Amygdala (tissue), 56 donors: ENCODE measurements at regions not wholly inside any gene's neighbourhood (a gene's known extent, or its start where the extent isn't known, plus 50 kb on each side); places are given as distances from the start of the nearest gene placed in this dataset.

Source experiments
- DNase-seq, 56 donors: peaks; one replicate each; lab custom pipeline; 2025; lab: John Stamatoyannopoulos, UW

- no peak for DNase-seq
These were observed 517.9 kb downstream of the EIPR1 start for GRCh38 chr2:2859732-2860131.

DNA sequence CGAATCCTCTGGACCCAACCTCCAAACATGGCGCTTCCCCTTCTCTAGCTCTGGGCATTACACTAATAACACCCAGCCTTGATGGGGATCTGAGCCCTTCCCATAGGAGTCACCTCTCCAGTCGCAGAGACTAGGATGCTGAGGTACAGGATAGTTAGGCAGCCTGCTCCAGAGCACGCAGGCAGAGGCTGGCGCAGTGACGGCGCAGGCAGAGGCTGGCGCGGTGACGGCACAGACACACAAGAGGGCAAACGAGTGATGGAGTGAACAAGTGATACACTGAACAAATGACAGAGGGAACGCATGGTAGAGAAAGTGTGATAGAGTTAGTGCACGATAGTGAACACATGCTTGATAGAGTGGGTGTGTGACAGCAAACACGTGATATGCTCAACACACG is 518.5 kb downstream of the EIPR1 start:
- DNase-seq = no peak

GRCh38 chr2:2856723-2857415 is 520.7 kb downstream of the EIPR1 start:
- DNase-seq = no peak

DNA sequence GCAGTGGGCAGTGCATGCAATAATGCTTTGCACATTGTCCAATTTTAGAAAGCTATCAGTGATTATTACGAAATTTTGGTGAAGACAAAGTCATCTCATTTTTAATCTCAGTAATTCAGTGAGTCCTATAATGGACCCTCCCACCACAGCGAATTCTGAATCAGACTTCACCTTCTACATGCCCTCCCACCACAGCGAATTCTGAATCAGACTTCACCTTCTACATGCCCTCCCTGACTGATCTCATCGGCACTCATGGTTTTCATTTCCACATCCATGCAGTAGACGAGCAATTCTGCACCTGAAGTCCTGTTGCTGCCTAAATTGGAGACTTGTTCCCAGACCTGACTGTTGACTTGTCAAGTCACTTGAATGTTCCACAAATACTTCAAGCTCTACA is 522.3 kb downstream of the EIPR1 start:
- DNase-seq = no peak

DNA sequence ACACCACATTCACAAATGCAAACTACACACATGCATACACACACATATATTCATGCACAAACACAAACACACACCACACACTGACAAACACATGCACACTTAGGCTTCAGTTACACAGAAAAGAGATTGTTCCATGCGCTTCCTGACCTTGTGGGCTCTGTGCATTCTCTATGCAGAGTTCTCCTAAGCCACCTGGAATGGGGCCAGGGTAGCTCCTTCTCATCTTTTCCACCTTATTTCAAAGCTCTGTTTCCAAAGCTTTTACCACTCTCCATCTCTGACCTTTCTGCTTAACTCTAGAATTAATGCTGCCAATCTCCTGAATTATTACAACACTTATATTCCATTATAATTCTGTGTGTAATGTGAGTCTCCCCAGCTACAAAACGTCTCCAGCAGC is 522.3 kb upstream of the MYT1L start:
- no peak for DNase-seq

GRCh38 chr2:2851806-2852777 is 521.0 kb upstream of the MYT1L start:
- no peak for DNase-seq

DNA sequence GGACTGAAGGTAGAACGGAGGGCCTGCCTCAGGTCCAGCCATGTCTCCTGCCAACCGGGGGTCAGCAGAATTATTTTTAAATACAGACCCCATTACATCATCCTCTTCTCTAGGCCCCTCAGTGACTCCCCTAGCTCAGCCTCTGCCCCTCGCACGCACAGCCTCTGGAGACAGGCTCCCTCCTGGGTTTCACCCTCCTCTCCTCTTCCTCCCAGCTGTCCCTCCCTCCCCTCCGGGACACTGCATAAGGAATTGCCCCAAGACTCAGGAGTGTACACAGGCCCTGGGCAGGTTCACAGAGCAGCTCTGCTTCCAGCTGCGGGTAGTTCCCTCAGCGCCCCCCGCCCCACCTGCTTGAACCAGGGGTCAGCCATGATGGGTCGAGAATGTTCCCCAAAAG is 520.2 kb upstream of the MYT1L start:
- DNase-seq = no peak

GRCh38 chr2:2850859-2851258 is 519.8 kb upstream of the MYT1L start:
- DNase-seq = no peak

GRCh38 chr2:2850218-2850755 is 519.2 kb upstream of the MYT1L start:
- DNase-seq = no peak

DNA sequence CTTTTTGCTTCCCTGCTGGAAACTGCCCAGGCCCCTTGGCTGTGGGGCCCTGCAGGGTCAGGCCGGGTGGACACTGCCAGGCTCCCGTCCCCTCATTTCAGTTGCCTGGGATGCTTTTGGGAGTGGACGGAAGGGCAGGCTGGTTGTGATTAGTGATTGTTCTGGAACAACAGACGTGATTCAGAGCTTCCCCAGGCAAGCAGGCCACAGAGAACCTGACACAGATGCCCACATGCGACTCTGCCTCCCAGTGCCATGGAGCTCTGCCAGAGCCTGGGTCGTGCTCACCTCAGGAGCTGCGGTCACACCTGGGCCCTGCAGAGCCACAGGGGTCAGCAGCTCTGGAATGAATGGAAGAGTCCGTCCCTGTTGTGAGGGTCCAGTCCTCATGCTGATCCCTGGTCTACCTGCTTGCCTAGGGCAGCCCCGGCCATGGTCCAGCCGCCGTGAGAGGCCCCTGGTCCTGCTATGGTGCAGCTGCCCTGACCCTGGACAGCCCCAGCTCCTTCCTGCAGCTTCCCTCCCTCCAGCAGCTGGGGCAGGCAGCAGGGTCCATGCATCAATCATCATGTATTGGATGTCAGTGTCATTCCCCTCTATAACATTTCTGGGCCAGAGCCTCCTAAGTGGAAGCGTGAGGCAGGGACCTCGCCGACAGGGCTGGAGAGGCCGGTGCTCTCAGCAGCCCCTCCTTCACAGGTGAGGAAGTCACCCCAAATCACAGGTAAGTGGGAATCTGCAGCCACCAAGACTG is 518.6 kb upstream of the MYT1L start:
- DNase-seq = no peak

DNA sequence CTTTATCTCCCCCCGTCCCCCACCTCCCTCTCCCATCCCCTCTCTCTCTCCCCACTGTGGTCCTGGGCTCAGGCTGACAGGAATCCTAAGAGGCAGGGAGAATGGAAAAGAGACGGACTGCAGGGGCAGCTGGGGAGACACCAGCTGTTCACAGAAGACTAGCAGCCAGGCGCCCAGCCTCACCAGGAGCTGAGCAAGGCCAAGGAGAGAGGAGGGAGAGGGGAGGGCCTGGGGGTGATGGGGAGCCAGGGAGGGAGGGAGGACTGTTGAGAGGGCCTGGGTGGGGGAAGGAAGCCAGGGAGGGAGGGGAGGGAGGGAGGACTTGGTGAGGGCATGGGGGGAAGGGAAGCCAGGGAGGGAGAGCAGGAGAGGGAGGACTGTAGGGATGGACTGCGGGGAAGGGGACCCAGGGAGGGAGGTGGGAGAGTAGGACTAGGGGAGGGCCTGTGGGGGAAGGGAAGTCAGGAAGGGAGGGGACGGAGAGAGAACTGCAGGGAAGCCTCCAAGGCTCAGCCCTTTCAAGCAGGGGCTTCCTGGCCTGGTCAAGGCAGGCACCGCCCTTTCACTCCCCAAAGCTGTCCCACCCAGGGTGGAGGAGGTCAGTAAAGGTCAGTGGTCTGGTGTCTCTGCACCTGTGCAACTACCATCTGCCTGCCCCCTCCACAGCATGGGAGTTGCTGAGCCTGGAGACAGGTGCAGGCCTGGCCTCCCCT is 517.7 kb upstream of the MYT1L start:
- DNase-seq = peak in 2 of 56 donors; percentile 11 to 14

DNA sequence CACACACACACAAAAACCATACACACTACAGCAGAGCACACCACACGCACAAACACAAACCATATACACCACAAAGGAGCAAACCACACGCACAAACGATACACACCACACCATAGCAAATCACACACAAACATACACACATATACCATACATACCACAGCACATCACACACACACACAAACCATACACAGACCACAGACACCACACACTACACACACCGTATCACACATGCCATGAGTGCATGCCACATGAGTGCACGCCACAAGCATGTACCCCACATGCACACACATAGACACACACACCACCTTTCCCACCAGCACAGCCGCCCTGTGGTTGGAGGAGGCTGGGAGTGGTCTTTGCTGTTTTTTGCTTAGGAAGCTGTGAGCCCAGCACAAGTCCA is 517.1 kb upstream of the MYT1L start:
- no peak for DNase-seq

DNA sequence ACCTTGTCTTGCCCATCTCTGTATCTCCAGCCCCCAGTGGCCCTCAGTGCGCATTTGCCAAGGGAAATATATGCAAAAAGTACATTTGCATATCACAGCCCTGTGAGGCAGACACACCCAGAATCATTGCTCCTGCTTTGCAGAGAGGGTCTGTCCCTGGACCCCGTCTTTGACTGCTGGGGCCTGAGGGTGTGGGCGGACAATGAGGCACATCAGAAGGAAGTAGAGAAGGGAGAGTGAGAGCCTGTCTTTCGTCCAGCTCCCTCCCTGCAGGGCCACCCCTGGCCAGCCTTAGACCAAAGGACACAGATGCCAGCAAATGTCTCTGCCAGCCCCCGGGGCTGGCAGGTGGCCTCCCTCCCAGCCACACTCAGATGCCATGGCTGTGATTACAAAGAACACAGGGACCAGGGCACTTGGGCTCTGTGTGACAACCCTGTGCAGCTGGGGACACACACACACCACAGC is 516.2 kb upstream of the MYT1L start:
- peak in 1 of 56 donors; percentile 25 for DNase-seq

DNA sequence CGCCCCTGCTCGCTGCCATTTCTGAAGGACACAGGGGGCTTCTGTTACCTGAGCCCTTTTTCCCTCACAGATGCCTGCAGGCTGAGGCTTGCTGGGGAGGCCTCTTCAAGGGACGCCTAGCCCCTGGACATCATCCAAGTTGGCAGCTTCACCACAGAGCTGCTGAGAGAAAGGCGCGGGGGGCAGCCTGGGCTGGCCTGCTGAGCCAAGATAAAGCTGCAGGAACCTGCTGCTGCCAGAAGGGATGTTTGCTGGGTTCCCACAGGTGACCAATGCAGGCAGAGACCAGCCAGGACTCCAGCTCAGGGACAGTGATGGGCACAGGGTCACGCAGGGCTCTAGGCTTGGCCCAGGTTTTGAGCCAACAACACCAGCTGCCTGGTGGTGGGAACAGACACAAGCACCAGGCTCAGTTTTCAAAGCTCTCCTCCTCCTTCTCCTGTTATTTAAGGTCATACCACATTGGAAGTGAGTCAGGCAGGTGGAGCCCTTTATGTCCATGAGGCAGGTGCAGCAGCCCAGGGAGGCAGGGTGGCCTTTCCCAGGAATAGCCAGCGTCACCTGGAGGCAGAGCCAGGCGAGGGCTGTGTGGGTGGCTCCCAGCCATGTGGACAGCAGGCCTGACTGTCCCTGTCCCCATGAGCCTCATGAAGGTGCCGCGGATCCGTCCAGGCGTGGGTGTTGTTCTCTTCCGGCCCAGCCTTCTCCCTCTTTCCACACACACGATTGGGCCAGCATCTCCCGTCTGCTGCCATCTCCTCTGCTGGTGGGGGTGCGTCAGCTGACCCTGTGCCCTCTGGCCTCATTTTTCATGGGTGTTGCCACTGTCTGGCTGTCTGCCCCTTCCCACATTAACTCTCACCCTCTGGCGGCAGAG is 515.5 kb upstream of the MYT1L start:
- peak in 21 of 56 donors; percentile 6 to 58 (median 30) for DNase-seq

GRCh38 chr2:2845806-2846315 is 514.8 kb upstream of the MYT1L start:
- no peak for DNase-seq

- no peak for DNase-seq
These were observed 514.2 kb upstream of the MYT1L start for GRCh38 chr2:2845267-2845666.

- no peak for DNase-seq
These were observed 513.0 kb upstream of the MYT1L start for GRCh38 chr2:2843969-2844548.

GRCh38 chr2:2842466-2842865 is 511.4 kb upstream of the MYT1L start:
- no peak for DNase-seq
